GM23338 (cell line): ENCODE measurements at regions not wholly inside any gene's neighbourhood (a gene's known extent, or its start where the extent isn't known, plus 50 kb on each side); places are given as distances from the start of the nearest gene placed in this dataset.

Experiments used
- ATAC-seq: fragments of 200-7000 bp; cut with Tn5 transposase; 3 replicates; pipeline ENCODE4 v1.9.1; 2020
- DNase-seq: peaks from one replicate; pipeline ENCODE4 v3.0.0-alpha.2; 2015; ENCODE audit warnings: low spot score
- H2AFZ ChIP-seq: fragments of 200-600 bp; sonication (generic); 2 replicates; pipeline ENCODE4 v1.8.0; 2016; ENCODE audit warnings: antibody characterized with exemption, mild to moderate bottlenecking, moderate library complexity
- H3F3A ChIP-seq: fragments of 200-600 bp; sonication (generic); replicated peaks from 2 replicates; pipeline ENCODE4 v1.8.0; 2017; ENCODE audit warnings: antibody characterized with exemption, mixed run types, low read depth
- H3K27ac ChIP-seq: fragments of 200-600 bp; sonication (generic); 2 replicates; pipeline ENCODE4 v1.6.1; 2016; ENCODE audit warnings: low read depth
- H3K27me3 ChIP-seq: fragments of 200-600 bp; sonication (generic); 2 replicates; pipeline ENCODE4 v1.8.0; 2016; ENCODE audit warnings: mild to moderate bottlenecking, mixed run types, moderate library complexity; ENCODE audit not compliant: insufficient read depth
- H3K36me3 ChIP-seq: fragments of 200-600 bp; sonication (generic); 2 replicates; pipeline ENCODE4 v1.8.0; 2016; ENCODE audit warnings: mild to moderate bottlenecking; ENCODE audit not compliant: insufficient read depth
- H3K4me1 ChIP-seq: fragments of 200-600 bp; sonication (generic); 2 replicates; pipeline ENCODE4 v1.8.0; 2016; ENCODE audit warnings: mild to moderate bottlenecking, moderate library complexity; ENCODE audit not compliant: insufficient read depth
- H3K4me2 ChIP-seq: fragments of 200-600 bp; sonication (generic); 2 replicates; pipeline ENCODE4 v1.7.1; 2017; ENCODE audit warnings: mixed run types
- H3K4me3 ChIP-seq: fragments of 200-600 bp; sonication (generic); 2 replicates; pipeline ENCODE4 v1.6.1; 2016; ENCODE audit warnings: mixed run types
- H3K79me2 ChIP-seq: fragments of 200-600 bp; sonication (generic); replicated peaks from 2 replicates; pipeline ENCODE4 v1.8.0; 2017; ENCODE audit warnings: mild to moderate bottlenecking; ENCODE audit not compliant: insufficient read depth
- H3K9me2 ChIP-seq: fragments of 200-600 bp; sonication (generic); 2 replicates; pipeline ENCODE4 v1.8.0; 2017; ENCODE audit not compliant: insufficient read depth
- H4K20me1 ChIP-seq: fragments of 200-600 bp; sonication (generic); replicated peaks from 2 replicates; pipeline ENCODE4 v1.8.0; 2017; ENCODE audit warnings: mild to moderate bottlenecking; ENCODE audit not compliant: insufficient read depth
- H3K27ac Mint-ChIP-seq: 2 replicates; pipeline ENCODE4 v1.8.0; 2020; ENCODE audit warnings: inconsistent platforms, mild to moderate bottlenecking, moderate library complexity, mixed read lengths
- H3K27me3 Mint-ChIP-seq: 3 replicates; pipeline ENCODE4 v1.8.0; 2022; ENCODE audit warnings: low read depth, mild to moderate bottlenecking, moderate library complexity, mixed read lengths, inconsistent platforms; ENCODE audit not compliant: insufficient read depth, poor library complexity
- H3K36me3 Mint-ChIP-seq: 3 replicates; pipeline ENCODE4 v1.8.0; 2021; ENCODE audit warnings: low read depth, mild to moderate bottlenecking, inconsistent platforms, moderate library complexity, mixed read lengths
- H3K4me1 Mint-ChIP-seq: 3 replicates; pipeline ENCODE4 v1.8.0; 2020; ENCODE audit warnings: mild to moderate bottlenecking, inconsistent platforms, mixed read lengths
- H3K4me3 Mint-ChIP-seq: 3 replicates; pipeline ENCODE4 v1.8.0; 2021; ENCODE audit warnings: moderate library complexity, mild to moderate bottlenecking, inconsistent platforms, mixed read lengths
- H3K9me3 Mint-ChIP-seq: 3 replicates; pipeline ENCODE4 v1.8.0; 2020; ENCODE audit warnings: moderate library complexity, mild to moderate bottlenecking, inconsistent platforms, mixed read lengths
- CTCF ChIP-seq, 2 experiments: fragments of 200-600 bp in 1 of 2; sonication (generic) in 1 of 2; conservative IDR thresholded peaks; 2 replicates each; pipeline versions ENCODE4 v1.5.1 to v1.6.1; 2016 to 2017; ENCODE audit warnings: antibody characterized with exemption in 2 of 2, low read depth in 2 of 2, mild to moderate bottlenecking in 2 of 2, moderate library complexity in 1 of 2
- EZH2 ChIP-seq: fragments of 200-600 bp; sonication (generic); IDR thresholded peaks from one replicate; pipeline ENCODE4 v1.8.0; 2017; ENCODE audit warnings: antibody characterized with exemption, mild to moderate bottlenecking, low read depth; ENCODE audit not compliant: unreplicated experiment
- JUNB ChIP-seq: IDR thresholded peaks from one replicate; pipeline ENCODE4 v1.6.1; 2016; ENCODE audit warnings: antibody characterized with exemption; ENCODE audit not compliant: unreplicated experiment
- STAT1 ChIP-seq: IDR thresholded peaks from one replicate; pipeline ENCODE4 v1.6.1; 2016; ENCODE audit warnings: antibody characterized with exemption; ENCODE audit not compliant: unreplicated experiment
- ZNF462 ChIP-seq: fragments of 250-450 bp; sonication (Bioruptor Pico); IDR thresholded peaks from 2 replicates; pipeline ENCODE4 v1.5.0; 2020; ENCODE audit warnings: mild to moderate bottlenecking, moderate library complexity
- TF ChIP-seq, protein P1 (sequence below): IDR thresholded peaks from one replicate; pipeline ENCODE4 v1.6.1; 2018; ENCODE audit warnings: antibody characterized with exemption; ENCODE audit not compliant: unreplicated experiment

- H3K9me2 ChIP-seq = no peaks in the 10 kb centered on the region
- no peak overlapping the region for H3K4me3 Mint-ChIP-seq
Measured at GRCh38 chrX:25600776-25601175, 537.4 kb upstream of the MAGEB18 start.

GRCh38 chrX:25601323-25601722 is 536.8 kb upstream of the MAGEB18 start:
- Histone ChIP-seq H3K4me2 (no peak overlapping the region), H3K9me2 (no peaks in the 10 kb centered on the region), H4K20me1 (no peaks in the 10 kb centered on the region), H3K36me3 (no peaks in the 10 kb centered on the region), H3K79me2 (no peaks in the 10 kb centered on the region), H3K27ac (no peak overlapping the region), H2AFZ (no peak overlapping the region), H3K4me3 (no peak overlapping the region), H3K27me3 (no peaks in the 10 kb centered on the region), H3F3A (no peaks in the 10 kb centered on the region), H3K4me1 (no peaks in the 10 kb centered on the region)
- Mint-ChIP-seq H3K4me3 (no peak overlapping the region), H3K9me3 (peaks cover 9% of the 10 kb centered on the region; the same call in 2 of the 3 replicates), H3K36me3 (no peaks in the 10 kb centered on the region), H3K27me3 (no peaks in the 10 kb centered on the region), H3K27ac (no peak overlapping the region), H3K4me1 (peaks cover 9% of the 10 kb centered on the region; the same call in 2 of the 3 replicates)
- ATAC-seq = no peak
- DNase-seq = no peak
- TF ChIP-seq STAT1 = no peak
- no peak for TF ChIP-seq JUNB
- no peak for TF ChIP-seq EZH2
- no peak for TF ChIP-seq ZNF462 (CRISPR knock-in tag)

More at GRCh38 chrX:25600776-25601175, 537.4 kb upstream of the MAGEB18 start:
- peaks cover 9% of the 10 kb centered on the region; the same call in 2 of the 3 replicates for H3K4me1 Mint-ChIP-seq
- peaks cover 9% of the 10 kb centered on the region; the same call in 2 of the 3 replicates for H3K9me3 Mint-ChIP-seq
- H3K4me3 ChIP-seq = no peak overlapping the region
- H2AFZ ChIP-seq = no peak overlapping the region
- no peaks in the 10 kb centered on the region for H3K79me2 ChIP-seq
- no peak overlapping the region for H3K27ac Mint-ChIP-seq
- H4K20me1 ChIP-seq = no peaks in the 10 kb centered on the region
- H3K4me2 ChIP-seq = no peak overlapping the region
- ATAC-seq (no peak), DNase-seq (no peak)
- no peaks in the 10 kb centered on the region for H3K36me3 ChIP-seq
- no peak overlapping the region for H3K27ac ChIP-seq
- no peaks in the 10 kb centered on the region for H3K27me3 ChIP-seq
- no peaks in the 10 kb centered on the region for H3F3A ChIP-seq
- no peak for TF ChIP-seq CTCF (conservative IDR thresholded peaks at IDR 0.05; ENCODE audit: low read depth in 2 of 2)
- TF ChIP-seq, protein P1, sequence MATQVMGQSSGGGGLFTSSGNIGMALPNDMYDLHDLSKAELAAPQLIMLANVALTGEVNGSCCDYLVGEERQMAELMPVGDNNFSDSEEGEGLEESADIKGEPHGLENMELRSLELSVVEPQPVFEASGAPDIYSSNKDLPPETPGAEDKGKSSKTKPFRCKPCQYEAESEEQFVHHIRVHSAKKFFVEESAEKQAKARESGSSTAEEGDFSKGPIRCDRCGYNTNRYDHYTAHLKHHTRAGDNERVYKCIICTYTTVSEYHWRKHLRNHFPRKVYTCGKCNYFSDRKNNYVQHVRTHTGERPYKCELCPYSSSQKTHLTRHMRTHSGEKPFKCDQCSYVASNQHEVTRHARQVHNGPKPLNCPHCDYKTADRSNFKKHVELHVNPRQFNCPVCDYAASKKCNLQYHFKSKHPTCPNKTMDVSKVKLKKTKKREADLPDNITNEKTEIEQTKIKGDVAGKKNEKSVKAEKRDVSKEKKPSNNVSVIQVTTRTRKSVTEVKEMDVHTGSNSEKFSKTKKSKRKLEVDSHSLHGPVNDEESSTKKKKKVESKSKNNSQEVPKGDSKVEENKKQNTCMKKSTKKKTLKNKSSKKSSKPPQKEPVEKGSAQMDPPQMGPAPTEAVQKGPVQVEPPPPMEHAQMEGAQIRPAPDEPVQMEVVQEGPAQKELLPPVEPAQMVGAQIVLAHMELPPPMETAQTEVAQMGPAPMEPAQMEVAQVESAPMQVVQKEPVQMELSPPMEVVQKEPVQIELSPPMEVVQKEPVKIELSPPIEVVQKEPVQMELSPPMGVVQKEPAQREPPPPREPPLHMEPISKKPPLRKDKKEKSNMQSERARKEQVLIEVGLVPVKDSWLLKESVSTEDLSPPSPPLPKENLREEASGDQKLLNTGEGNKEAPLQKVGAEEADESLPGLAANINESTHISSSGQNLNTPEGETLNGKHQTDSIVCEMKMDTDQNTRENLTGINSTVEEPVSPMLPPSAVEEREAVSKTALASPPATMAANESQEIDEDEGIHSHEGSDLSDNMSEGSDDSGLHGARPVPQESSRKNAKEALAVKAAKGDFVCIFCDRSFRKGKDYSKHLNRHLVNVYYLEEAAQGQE = no peak
- no peaks in the 10 kb centered on the region for H3K27me3 Mint-ChIP-seq
- no peaks in the 10 kb centered on the region for H3K36me3 Mint-ChIP-seq
- no peaks in the 10 kb centered on the region for H3K4me1 ChIP-seq
